CD4-positive, alpha-beta T cell (primary cell): ENCODE measurements at regions not wholly inside any gene's neighbourhood (a gene's known extent, or its start where the extent isn't known, plus 50 kb on each side); places are given as distances from the start of the nearest gene placed in this dataset.

Experiments used
- ATAC-seq: fragments of 200-7000 bp; cut with Tn5 transposase; one replicate; pipeline ENCODE4 v1.10.0; 2022; ENCODE audit warnings: mild to moderate bottlenecking; ENCODE audit not compliant: poor library complexity
- CTCF ChIA-PET: fragments of 350-600 bp; sonication (Branson Sonifier 250); formaldehyde crosslinking; loops from one replicate; lab custom pipeline; 2021; ENCODE audit warnings: antibody characterized with exemption, inconsistent platforms; lab: Charles Lee
- POLR2A ChIA-PET: fragments of 350-600 bp; sonication (Branson Sonifier 250); formaldehyde crosslinking; loops from one replicate; lab custom pipeline; 2021; ENCODE audit warnings: antibody characterized with exemption, inconsistent platforms; lab: Charles Lee
- DNase-seq, 14 experiments: peaks; one replicate each; pipeline ENCODE4 v3.0.0-alpha.2; 2013 to 2020; ENCODE audit warnings: mixed read lengths in 2 of 14
- H3K27ac ChIP-seq, 2 donors: one replicate each; pipeline versions ENCODE4 v1.5.1 to v1.7.0; 2013; ENCODE audit warnings: low read length in 2 of 2, low read depth in 1 of 2, mild to moderate bottlenecking in 1 of 2
- H3K27me3 ChIP-seq, 2 experiments: 1 replicate in 1 of 2; 2 replicates in 1 of 2; pipeline versions ENCODE4 v1.6.1 to v1.7.0; 2013; ENCODE audit warnings: low read length in 2 of 2, control low read depth in 1 of 2, mild to moderate bottlenecking in 1 of 2, moderate library complexity in 1 of 2; ENCODE audit not compliant: insufficient read depth in 2 of 2, control insufficient read depth in 1 of 2
- H3K36me3 ChIP-seq: one replicate; pipeline ENCODE4 v1.6.1; 2013; ENCODE audit warnings: low read length, control low read depth; ENCODE audit not compliant: insufficient read depth
- H3K4me1 ChIP-seq: one replicate; pipeline ENCODE4 v1.6.1; 2013; ENCODE audit warnings: low read length, control low read depth; ENCODE audit not compliant: insufficient read depth
- H3K4me3 ChIP-seq: one replicate; pipeline ENCODE4 v1.5.1; 2013; ENCODE audit warnings: mild to moderate bottlenecking, low read length, moderate library complexity
- H3K9me3 ChIP-seq, 2 experiments: 1 replicate in 1 of 2; 2 replicates in 1 of 2; pipeline versions ENCODE4 v1.6.1 to v1.7.0; 2013; ENCODE audit warnings: low read length in 2 of 2, mild to moderate bottlenecking in 2 of 2, control low read depth in 1 of 2, moderate library complexity in 1 of 2; ENCODE audit not compliant: control insufficient read depth in 1 of 2, insufficient read depth in 1 of 2
- H3K27ac Mint-ChIP-seq: one replicate; pipeline ENCODE4 v1.8.0; 2020; ENCODE audit warnings: mixed read lengths
- H3K27me3 Mint-ChIP-seq: one replicate; pipeline ENCODE4 v1.8.0; 2021; ENCODE audit warnings: mixed read lengths
- H3K36me3 Mint-ChIP-seq: one replicate; pipeline ENCODE4 v1.8.0; 2021; ENCODE audit warnings: low read depth, mixed read lengths
- H3K4me1 Mint-ChIP-seq: one replicate; pipeline ENCODE4 v1.8.0; 2021; ENCODE audit warnings: low read depth, mixed read lengths
- H3K4me3 Mint-ChIP-seq: one replicate; pipeline ENCODE4 v1.8.0; 2020; ENCODE audit warnings: mild to moderate bottlenecking, mixed read lengths
- H3K9me3 Mint-ChIP-seq: one replicate; pipeline ENCODE4 v1.8.0; 2020; ENCODE audit warnings: mixed read lengths
- CTCF ChIP-seq: fragments of 200-600 bp; IDR thresholded peaks from one replicate; pipeline ENCODE4 v1.8.0; 2022; ENCODE audit warnings: antibody characterized with exemption, mild to moderate bottlenecking
- intact Hi-C, 2 experiments: fragments of 100-400 bp; cut with DNase I in 1 of 2; cut with micrococcal nuclease in 1 of 2; formaldehyde crosslinking; loops; one replicate each; pipeline versions ENCODE4 v1.15.1 to v1.9.0; 2023 to 2025; cut with DNase I, micrococcal nuclease

- Mint-ChIP-seq H3K27ac (no peak overlapping the region), H3K4me3 (no peak overlapping the region), H3K36me3 (no peaks in the 10 kb centered on the region), H3K9me3 (no peaks in the 10 kb centered on the region), H3K27me3 (no peaks in the 10 kb centered on the region), H3K4me1 (no peaks in the 10 kb centered on the region)
- Histone ChIP-seq H3K36me3 (no peaks in the 10 kb centered on the region), H3K4me1 (no peaks in the 10 kb centered on the region), H3K4me3 (no peak overlapping the region), H3K27me3 (no peaks in the 10 kb centered on the region), H3K9me3 (no peaks in the 10 kb centered on the region), H3K27ac (no peak overlapping the region)
- DNase-seq: no peak
- intact Hi-C loops: no loop called here
- ChIA-PET POLR2A (no interaction called here), CTCF (no interaction called here)
- no peak for TF ChIP-seq CTCF
- no peak for ATAC-seq
Measured at GRCh38 chrY:14222014-14222413, 166.0 kb downstream of the VCY1B start.

GRCh38 chrY:14231703-14232102 lies 175.7 kb downstream of the VCY1B start:
- no peaks in the 10 kb centered on the region for H3K4me1 Mint-ChIP-seq
- ChIA-PET POLR2A (no interaction called here), CTCF (no interaction called here)
- Histone ChIP-seq H3K4me3 (no peak overlapping the region), H3K4me1 (no peaks in the 10 kb centered on the region), H3K27ac (no peak overlapping the region), H3K27me3 (no peaks in the 10 kb centered on the region), H3K36me3 (no peaks in the 10 kb centered on the region), H3K9me3 (no peaks in the 10 kb centered on the region)
- H3K9me3 Mint-ChIP-seq: peaks cover 3% of the 10 kb centered on the region
- peak in 3 of 14 experiments; percentile 4 to 35 (median 6) for DNase-seq
- intact Hi-C loops: no loop called here
- no peaks in the 10 kb centered on the region for H3K36me3 Mint-ChIP-seq
- no peaks in the 10 kb centered on the region for H3K27me3 Mint-ChIP-seq
- ATAC-seq: no peak
- no peak overlapping the region for H3K4me3 Mint-ChIP-seq
- no peak for TF ChIP-seq CTCF
- H3K27ac Mint-ChIP-seq: no peak overlapping the region

GRCh38 chrY:14235070-14235469 lies 179.0 kb downstream of the VCY1B start:
- intact Hi-C loops: no loop called here
- no peak for ATAC-seq
- CTCF ChIA-PET: no interaction called here

More at GRCh38 chrY:14235070-14235469, 179.0 kb downstream of the VCY1B start:
- no peak overlapping the region for H3K4me3 Mint-ChIP-seq
- Histone ChIP-seq H3K4me1 (no peaks in the 10 kb centered on the region), H3K9me3 (no peaks in the 10 kb centered on the region), H3K27ac (no peak overlapping the region), H3K4me3 (no peak overlapping the region), H3K36me3 (no peaks in the 10 kb centered on the region), H3K27me3 (no peaks in the 10 kb centered on the region)
- TF ChIP-seq CTCF: no peak
- POLR2A ChIA-PET: no interaction called here
- H3K36me3 Mint-ChIP-seq: no peaks in the 10 kb centered on the region
- H3K27me3 Mint-ChIP-seq: no peaks in the 10 kb centered on the region
- no peaks in the 10 kb centered on the region for H3K9me3 Mint-ChIP-seq
- DNase-seq: no peak
- no peak overlapping the region for H3K27ac Mint-ChIP-seq
- no peaks in the 10 kb centered on the region for H3K4me1 Mint-ChIP-seq
